Stimulated activated CD4-positive, alpha-beta T cell treated with anti-CD3 and anti-CD28 coated beads, TNF-alpha, amount 100 ng/mL, for 4 hours (primary cell): ENCODE measurements at regions not wholly inside any gene's neighbourhood (a gene's known extent, or its start where the extent isn't known, plus 50 kb on each side); places are given as distances from the start of the nearest gene placed in this dataset.
"Not testable (repeated sequence)": the region's sequence is repeated elsewhere in the genome, so short reads cannot be mapped to it uniquely, and the experiment has no call there.

Experiments used
- DNase-seq, 3 experiments: peaks; one replicate each; pipeline ENCODE4 v3.0.0-alpha.2; 2020; ENCODE audit warnings: low read depth in 3 of 3

- no peak for DNase-seq
Measured at GRCh38 chr4:138663883-138664282, 351.7 kb upstream of the NOCT start.

- no peak for DNase-seq
Measured at GRCh38 chr4:138659812-138660316, 355.7 kb upstream of the NOCT start.

- no peak for DNase-seq
Measured at GRCh38 chr4:138659037-138659811, 356.4 kb upstream of the NOCT start.

- no peak for DNase-seq
Measured at GRCh38 chr4:138658518-138658917, 357.1 kb upstream of the NOCT start.

DNA sequence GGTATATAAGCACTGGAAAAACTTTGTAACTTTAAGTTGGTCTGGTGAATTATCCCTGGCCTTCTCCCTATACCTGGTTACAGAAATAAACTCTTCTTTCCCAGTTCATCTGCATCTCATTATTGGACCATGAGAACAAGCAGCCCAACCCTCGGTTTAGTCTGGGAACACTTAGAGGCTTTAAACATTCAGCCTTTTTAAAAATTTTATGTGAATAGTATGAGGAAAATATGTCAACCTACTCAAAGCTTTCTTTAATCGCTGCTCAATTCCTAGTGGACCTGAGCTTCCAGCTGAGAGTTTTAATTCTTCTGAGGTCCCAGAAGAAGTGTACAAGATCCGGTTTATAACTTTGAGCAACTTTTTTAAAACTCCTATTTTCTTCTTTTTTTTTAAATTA is 358.6 kb upstream of the NOCT start:
- DNase-seq = no peak

DNA sequence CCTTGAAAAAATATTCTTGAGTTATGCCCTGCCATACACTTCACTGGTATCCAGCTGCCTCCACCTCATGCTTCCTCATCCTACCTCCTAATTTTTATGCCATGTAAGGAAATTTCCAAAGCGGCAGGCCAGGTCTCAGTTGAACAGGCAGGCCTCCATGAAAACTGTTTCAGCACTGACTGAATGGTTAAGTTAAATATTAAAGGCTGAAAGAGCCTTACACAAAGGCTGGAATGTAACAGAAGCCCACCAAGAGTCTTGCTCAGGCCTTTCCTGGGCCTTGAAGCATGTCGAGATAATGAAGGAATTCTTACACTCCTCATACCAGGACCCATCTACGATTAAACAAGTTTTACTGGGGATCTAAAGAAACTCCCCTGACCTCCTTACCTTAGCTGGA is 359.6 kb upstream of the NOCT start:
- DNase-seq = no peak

DNA sequence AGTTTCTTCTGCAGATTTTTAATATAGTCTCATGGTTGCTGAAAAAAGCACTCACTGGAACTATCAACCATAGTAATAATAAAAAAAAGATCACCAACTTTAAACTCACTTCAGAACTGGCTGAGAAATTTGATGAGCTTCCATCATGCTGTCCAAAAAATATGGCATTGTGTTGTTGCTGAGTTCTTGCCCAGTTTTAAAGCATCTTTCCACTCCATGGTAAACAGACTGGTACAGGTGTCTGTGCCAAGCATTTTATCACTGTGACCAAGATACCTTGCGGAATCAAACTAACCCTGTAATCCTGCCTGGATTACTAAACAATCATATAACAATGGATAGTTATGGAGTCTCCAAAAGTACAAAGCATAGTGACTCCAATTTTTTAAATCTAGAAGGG is 360.3 kb upstream of the NOCT start:
- DNase-seq = no peak

DNA sequence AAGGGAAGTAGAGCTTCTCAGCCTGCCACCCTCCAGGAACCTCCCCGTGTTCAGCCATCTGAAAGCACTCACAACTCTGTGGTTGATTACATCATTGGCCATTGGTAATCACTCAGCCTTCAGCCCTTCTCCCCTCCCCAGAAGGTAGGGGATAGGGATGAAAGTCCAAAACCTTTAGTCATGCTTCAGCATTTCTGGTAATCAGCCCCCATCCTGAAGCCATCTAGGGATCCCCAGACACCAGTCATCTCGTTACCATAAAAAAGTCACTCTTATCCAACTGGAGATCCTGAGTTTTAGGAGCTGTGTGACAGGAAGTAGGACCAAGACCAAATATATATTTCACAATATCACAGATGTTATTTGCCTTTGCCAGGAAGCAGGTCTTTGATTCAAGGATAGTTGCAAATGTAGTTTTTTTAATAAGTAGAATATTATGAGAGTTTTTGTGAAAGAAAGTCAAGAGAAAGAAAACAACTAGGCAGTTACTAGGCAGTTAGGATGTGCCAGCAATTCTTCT is 364.6 kb upstream of the NOCT start:
- DNase-seq = no peak

DNA sequence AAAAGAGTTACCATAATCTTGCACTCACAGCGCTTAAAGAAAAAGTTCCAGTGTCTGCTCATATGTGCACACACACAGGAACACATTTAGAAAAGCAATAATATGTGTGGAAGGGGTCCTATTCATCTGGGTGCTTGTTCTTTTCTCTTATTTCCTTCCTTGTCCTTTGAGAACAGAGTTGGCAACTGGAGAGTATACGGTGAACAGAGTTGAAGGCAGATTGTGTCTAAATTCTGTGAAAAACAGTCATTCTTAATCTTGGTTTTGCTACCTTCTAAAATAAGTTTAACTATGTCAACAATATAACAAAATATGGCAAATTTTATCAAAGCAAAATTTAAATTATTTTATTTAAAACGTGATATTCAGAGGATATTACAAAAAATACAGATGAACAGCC is 365.1 kb upstream of the NOCT start:
- no peak for DNase-seq

GRCh38 chr4:138647433-138647832 is 368.1 kb upstream of the NOCT start:
- DNase-seq = no peak

DNA sequence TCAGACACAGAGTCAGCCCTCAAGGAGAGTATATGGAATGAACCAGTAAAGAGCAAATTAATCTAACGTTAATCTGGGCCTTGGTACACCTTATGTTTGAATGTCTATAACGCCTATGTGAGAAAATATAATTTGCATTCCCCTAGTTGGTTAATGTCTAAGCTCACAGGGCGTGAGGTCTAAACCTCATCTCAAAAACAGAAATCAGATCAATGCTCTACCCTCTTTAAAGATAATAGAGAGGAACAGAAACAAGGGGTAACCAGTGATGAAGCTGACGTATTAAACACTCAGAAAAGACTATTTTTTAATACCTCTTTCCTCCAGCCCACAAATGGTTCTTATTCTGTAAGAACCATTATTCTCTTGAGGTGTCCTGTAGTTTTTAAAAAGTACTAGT is 369.2 kb upstream of the NOCT start:
- no peak for DNase-seq

- no peak for DNase-seq
Measured at GRCh38 chr4:138645289-138645688, 370.3 kb upstream of the NOCT start.

DNA sequence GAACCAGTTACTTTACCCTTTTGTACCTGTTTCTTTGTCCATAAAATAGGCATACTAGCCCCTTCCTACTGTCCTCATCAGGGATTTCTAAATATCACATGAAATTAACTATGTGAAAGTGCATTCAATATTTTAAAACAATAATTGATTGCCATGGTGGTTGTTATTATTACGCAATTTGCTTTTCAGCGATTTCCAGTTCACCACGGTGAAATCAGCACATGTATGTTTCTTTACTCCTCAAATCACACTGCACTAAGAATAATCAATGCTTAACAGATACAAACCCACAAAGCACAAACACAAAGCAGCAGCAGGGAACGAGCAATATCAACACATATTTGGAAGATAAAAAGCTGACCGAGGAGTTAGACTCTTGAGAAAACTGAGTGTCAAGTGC is 371.3 kb upstream of the NOCT start:
- no peak for DNase-seq

- no peak for DNase-seq
Measured at GRCh38 chr4:138643827-138644226, 371.8 kb upstream of the NOCT start.

DNA sequence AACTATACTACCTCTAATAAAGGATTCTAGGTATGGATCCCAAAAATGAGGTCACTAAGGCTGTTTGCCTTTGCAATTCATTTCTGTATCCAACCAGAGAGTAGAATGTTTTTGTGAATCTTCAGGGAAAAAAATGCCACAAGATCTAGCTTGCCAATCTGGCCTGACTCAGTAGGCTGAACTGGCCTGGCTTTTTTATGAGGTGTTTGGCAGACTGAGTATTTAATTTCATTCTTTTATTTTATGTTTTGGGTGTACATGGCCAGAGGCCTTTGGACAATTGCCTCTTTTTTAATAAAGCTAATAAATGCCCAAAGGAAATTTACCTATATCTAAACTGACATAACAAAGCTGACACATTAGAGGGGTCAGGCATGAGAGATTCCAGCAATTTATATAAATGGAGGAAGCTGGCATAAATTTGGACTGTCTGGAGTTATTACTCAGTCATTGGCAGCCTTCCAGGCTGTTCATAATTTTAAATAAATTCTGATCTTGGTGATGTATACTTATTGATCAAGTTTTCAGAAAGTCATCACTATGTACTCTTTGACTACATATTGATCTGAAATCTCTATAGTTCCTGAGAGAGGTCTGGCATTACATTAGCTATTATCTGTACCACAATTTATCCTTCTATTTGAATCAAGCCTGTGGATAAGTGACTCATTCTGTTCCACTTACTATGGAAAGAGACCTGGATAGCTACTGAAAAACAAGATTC is 376.4 kb upstream of the NOCT start:
- DNase-seq = no peak

DNA sequence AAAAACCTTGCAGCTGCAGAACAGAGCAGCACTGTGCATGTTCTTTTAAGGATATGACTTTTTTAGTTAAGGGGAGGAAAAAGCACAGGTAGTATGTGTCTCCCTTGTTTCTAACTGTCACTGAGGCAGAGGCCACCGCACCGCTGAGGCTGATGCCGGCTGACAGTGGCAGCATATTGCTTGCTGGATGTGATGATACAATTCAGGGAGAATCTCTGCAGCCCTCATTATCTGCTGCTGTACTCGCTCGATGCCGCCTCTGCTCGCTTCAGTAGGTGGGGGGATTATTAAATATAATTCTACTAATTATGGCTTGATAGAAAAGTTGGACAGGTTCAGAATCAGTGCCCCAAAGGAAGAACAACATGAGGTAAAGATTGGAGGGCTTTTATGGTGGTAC is 378.8 kb upstream of the NOCT start:
- no peak for DNase-seq

DNA sequence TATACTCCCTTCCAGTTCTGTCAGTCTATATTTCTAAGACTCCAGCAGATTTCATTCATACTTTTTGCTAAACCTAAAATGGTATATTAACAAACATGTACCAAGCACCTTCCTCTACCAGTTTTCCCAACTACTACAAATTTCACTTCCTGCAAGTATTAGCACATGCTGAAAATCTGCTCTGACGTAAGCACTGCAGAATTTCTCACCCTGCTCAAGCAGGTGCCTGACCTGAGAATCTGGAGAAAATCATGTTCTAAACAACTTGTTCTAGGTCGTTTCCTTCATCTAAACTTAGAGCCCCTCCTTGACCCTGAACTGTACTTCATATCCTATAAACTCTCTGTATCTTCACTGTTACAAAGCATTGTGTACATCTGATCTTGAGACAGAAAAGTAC is 380.7 kb upstream of the NOCT start:
- DNase-seq = no peak

DNA sequence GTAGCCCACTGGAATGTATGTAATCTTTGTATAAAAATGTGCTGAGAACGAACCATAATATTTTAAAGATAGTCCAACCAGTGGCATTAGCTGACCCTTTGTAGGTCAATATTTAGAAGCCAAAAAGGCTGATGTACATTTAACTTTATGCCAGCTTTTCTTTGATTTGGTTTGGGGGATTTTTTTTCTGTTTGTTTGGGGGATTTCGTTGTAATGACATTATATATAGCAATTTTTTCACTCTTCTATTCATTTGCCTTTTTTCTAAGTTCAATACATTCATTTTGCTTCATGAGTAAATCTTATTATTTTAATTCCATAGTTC is 382.0 kb upstream of the NOCT start:
- no peak for DNase-seq

- DNase-seq = no peak
Measured at GRCh38 chr4:138632856-138633579, 382.6 kb upstream of the NOCT start.

DNA sequence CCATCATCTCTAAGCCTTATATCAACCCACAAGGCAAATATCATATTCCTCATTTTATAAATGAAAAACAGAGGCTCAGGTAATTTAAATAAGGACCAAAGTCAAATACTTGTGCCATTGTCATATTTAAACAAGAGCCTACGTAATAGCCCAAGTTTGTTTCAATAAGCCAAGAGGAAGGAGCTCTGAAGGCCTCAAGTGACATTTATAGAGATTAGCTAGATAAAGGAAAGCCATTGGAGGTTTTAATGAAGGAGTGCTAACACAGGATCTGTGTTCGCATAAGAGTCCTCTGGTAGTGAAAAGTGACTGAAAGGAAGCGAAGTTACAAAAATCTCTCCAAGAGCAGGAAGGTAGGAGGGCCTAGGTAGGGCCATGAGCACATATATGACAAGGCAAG is 384.9 kb upstream of the NOCT start:
- no peak for DNase-seq

GRCh38 chr4:138629669-138630068 is 385.9 kb upstream of the NOCT start:
- DNase-seq = no peak

- DNase-seq = no peak
Measured at GRCh38 chr4:138627096-138627495, 384.9 kb upstream of the SLC7A11 start.

DNA sequence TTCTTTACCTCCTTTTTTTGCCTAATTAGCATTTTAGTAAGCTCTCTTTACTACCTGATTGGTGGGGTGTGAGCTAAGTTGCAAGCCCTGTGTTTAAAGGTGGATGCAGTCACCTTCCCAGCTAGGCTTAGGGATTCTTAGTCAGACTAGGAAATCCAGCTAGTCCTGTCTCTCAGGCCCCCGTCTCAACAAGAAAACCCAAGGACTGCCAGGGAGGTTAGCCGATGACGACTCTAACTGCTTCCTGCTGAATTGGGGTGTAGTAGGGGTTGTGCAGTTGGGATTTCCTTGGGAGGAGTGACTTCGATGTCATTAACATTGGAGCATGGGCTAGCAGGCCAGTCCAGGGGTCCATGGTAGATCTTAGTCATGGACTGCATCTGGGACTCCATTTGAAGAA is 380.2 kb upstream of the SLC7A11 start:
- DNase-seq = not testable (repeated sequence)
